Liver (tissue), 3 donors: ENCODE measurements at regions not wholly inside any gene's neighbourhood (a gene's known extent, or its start where the extent isn't known, plus 50 kb on each side); places are given as distances from the start of the nearest gene placed in this dataset.

Source experiments
- GABPA ChIP-seq, 2 donors: IDR thresholded peaks in 1 of 2; conservative IDR thresholded peaks in 1 of 2; 2 replicates each; pipeline ENCODE4 v1.6.1; 2016; ENCODE audit warnings: antibody characterized with exemption in 2 of 2, mild to moderate bottlenecking in 1 of 2, moderate library complexity in 1 of 2
- NR2F2 ChIP-seq: IDR thresholded peaks from 2 replicates; pipeline ENCODE4 v1.6.1; 2016; ENCODE audit warnings: antibody characterized with exemption
- TF ChIP-seq, protein P1 (sequence below): IDR thresholded peaks from 2 replicates; pipeline ENCODE4 v1.6.1; 2016; ENCODE audit warnings: antibody characterized with exemption
- TF ChIP-seq, protein P2 (sequence below): fragments of 150-350 bp; IDR thresholded peaks from 2 replicates; pipeline ENCODE4 v1.5.1; 2017; ENCODE audit warnings: improper control_type of control experiment, low read depth, low read length; ENCODE audit not compliant: missing input control
- TF ChIP-seq, protein P3 (sequence below): IDR thresholded peaks from 2 replicates; pipeline ENCODE4 v1.6.1; 2016; ENCODE audit warnings: antibody characterized with exemption
- donor health status: healthy.
- donor health status: healthy.

DNA sequence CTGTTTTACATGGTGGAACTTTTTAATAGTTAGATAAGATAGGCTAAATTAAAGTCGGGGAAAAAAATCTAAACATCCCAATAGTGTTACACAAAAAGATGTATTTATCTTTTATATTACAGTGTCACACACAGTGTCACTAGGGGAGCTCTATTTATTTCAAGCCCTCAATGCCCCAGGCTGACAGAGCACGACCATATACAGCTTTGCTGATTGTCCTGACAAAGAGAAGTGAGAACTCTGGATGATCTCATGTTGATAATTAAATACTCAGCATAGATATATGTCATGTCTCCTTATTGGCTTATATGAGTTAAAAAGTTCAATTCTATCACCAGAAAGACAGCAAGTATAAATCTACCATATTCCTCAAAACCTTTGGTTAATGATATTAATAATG lies 594.3 kb downstream of the LRFN5 start:
- TF ChIP-seq, protein P1, sequence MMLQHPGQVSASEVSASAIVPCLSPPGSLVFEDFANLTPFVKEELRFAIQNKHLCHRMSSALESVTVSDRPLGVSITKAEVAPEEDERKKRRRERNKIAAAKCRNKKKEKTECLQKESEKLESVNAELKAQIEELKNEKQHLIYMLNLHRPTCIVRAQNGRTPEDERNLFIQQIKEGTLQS: no peak
- TF ChIP-seq GABPA (IDR thresholded peaks at IDR 0.05 in 1 of 2, conservative IDR thresholded peaks at IDR 0.05 in 1 of 2): no peak
- TF ChIP-seq, protein P2, sequence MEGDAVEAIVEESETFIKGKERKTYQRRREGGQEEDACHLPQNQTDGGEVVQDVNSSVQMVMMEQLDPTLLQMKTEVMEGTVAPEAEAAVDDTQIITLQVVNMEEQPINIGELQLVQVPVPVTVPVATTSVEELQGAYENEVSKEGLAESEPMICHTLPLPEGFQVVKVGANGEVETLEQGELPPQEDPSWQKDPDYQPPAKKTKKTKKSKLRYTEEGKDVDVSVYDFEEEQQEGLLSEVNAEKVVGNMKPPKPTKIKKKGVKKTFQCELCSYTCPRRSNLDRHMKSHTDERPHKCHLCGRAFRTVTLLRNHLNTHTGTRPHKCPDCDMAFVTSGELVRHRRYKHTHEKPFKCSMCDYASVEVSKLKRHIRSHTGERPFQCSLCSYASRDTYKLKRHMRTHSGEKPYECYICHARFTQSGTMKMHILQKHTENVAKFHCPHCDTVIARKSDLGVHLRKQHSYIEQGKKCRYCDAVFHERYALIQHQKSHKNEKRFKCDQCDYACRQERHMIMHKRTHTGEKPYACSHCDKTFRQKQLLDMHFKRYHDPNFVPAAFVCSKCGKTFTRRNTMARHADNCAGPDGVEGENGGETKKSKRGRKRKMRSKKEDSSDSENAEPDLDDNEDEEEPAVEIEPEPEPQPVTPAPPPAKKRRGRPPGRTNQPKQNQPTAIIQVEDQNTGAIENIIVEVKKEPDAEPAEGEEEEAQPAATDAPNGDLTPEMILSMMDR: no peak
- TF ChIP-seq NR2F2: no peak
- TF ChIP-seq, protein P3, sequence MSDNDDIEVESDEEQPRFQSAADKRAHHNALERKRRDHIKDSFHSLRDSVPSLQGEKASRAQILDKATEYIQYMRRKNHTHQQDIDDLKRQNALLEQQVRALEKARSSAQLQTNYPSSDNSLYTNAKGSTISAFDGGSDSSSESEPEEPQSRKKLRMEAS: no peak
